ENCODE measurements at regions not wholly inside any gene's neighbourhood (a gene's known extent, or its start where the extent isn't known, plus 50 kb on each side); places are given as distances from the start of the nearest gene placed in this dataset.
"Not testable (repeated sequence)": the region's sequence is repeated elsewhere in the genome, so short reads cannot be mapped to it uniquely, and the experiment has no call there.

GRCh38 chr12:90802727-90803126 lies 152.2 kb downstream of the CCER1 start:
- CTCF ChIA-PET = interaction anchor here (0.7 kb wide), 1 partner anchor 90 kb away, joined by 3 read pairs; no protein-coding TSS in a partner anchor
- H3K27ac ChIP-seq = no peak overlapping the region
- POLR2A ChIA-PET (ENCODE audit: low non-redundant PET) = no interaction called here
- no peak for DNase-seq (ENCODE audit: low spot score)
- TF ChIP-seq, protein P1, sequence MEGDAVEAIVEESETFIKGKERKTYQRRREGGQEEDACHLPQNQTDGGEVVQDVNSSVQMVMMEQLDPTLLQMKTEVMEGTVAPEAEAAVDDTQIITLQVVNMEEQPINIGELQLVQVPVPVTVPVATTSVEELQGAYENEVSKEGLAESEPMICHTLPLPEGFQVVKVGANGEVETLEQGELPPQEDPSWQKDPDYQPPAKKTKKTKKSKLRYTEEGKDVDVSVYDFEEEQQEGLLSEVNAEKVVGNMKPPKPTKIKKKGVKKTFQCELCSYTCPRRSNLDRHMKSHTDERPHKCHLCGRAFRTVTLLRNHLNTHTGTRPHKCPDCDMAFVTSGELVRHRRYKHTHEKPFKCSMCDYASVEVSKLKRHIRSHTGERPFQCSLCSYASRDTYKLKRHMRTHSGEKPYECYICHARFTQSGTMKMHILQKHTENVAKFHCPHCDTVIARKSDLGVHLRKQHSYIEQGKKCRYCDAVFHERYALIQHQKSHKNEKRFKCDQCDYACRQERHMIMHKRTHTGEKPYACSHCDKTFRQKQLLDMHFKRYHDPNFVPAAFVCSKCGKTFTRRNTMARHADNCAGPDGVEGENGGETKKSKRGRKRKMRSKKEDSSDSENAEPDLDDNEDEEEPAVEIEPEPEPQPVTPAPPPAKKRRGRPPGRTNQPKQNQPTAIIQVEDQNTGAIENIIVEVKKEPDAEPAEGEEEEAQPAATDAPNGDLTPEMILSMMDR (conservative IDR thresholded peaks at IDR 0.05; ENCODE audit: low read depth) = no peak

- TF ChIP-seq, protein P1 (conservative IDR thresholded peaks at IDR 0.05; ENCODE audit: low read depth) = no peak
- peak; percentile 20 for DNase-seq (ENCODE audit: low spot score)
- no peak overlapping the region for H3K27ac ChIP-seq
- CTCF ChIA-PET = interaction anchor here (0.6 kb wide), 1 partner anchor 201 kb away, joined by 7 read pairs; no protein-coding TSS in a partner anchor
- POLR2A ChIA-PET (ENCODE audit: low non-redundant PET) = no interaction called here
Measured at GRCh38 chr12:90801776-90802175, 153.2 kb downstream of the CCER1 start.

GRCh38 chr12:90794212-90794611 lies 160.8 kb downstream of the CCER1 start:
- TF ChIP-seq, protein P1 (conservative IDR thresholded peaks at IDR 0.05; ENCODE audit: low read depth) = no peak
- CTCF ChIA-PET = interaction anchor here (0.7 kb wide), 1 partner anchor 452 kb away, joined by 3 read pairs; no protein-coding TSS in a partner anchor
- POLR2A ChIA-PET (ENCODE audit: low non-redundant PET) = no interaction called here
- no peak for DNase-seq (ENCODE audit: low spot score)
- no peak overlapping the region for H3K27ac ChIP-seq

DNA sequence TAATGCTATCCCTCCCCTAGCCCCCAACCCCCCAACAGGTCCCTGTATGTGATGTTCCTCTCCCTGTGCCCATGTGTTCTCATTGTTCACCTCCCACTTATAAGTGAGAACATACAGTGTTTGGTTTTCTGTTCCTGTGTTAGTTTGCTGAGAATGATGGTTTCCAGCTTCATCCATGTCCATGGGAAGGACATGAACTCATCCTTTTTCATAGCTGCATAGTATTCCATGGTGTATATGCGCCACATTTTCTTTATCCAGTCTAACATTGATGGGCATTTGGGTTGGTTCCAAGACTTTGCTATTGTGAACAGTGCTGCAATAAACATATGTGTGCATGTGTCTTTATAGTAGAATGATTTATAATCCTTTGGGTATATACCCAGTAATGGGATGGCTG lies 162.3 kb downstream of the CCER1 start:
- DNase-seq (ENCODE audit: low spot score); POLR2A ChIA-PET (ENCODE audit: low non-redundant PET); CTCF ChIA-PET; H3K27ac ChIP-seq: not testable (repeated sequence)

DNA sequence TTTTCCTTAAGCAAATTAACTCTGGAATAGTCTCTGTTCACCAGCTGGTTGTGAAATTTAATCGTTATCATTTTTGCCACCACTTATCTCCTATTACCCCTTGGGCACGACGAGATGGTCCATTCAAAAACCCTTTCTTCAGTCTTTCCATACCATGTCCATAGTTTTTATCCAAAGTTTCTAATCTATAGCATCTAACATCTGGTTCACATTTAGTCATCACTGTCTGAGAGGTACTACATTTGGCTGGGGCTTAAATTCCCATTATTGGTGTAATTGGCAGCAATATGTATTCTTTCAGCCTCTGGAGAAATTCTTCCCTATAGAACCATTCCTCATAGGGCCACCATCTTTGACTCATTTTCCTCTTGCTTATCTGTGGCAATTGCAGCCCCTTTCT lies 163.5 kb downstream of the CCER1 start:
- ChIA-PET POLR2A (ENCODE audit: low non-redundant PET) (no interaction called here), CTCF (no interaction called here)
- no peak for DNase-seq (ENCODE audit: low spot score)
- no peak overlapping the region for H3K27ac ChIP-seq
- TF ChIP-seq, protein P1 (conservative IDR thresholded peaks at IDR 0.05; ENCODE audit: low read depth) = no peak

DNA sequence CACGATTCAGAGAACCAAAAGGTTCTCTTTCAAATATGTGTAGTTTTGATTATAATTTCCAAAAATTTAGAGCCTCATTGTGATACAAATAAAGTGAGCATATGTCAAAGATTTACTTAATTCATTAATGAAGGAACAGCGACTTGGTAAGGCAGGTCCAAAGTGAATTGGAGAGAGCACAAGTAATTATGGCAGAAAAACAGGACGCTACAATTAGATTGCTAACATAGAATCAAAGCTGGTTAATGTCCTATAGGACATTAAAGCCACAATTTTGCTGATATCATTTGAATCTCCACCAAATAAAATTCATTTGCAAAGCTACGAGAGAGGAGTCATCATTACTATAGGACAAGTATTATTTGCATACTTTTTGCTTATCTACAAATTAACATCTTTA lies 164.2 kb downstream of the CCER1 start:
- ChIA-PET CTCF (no interaction called here), POLR2A (ENCODE audit: low non-redundant PET) (no interaction called here)
- no peak overlapping the region for H3K27ac ChIP-seq
- TF ChIP-seq, protein P1 (conservative IDR thresholded peaks at IDR 0.05; ENCODE audit: low read depth) = no peak
- no peak for DNase-seq (ENCODE audit: low spot score)

GRCh38 chr12:90773491-90773890 lies 181.5 kb downstream of the CCER1 start:
- H3K27ac ChIP-seq = no peak overlapping the region
- CTCF ChIA-PET = no interaction called here
- no peak for DNase-seq (ENCODE audit: low spot score)
- POLR2A ChIA-PET (ENCODE audit: low non-redundant PET) = no interaction called here
- TF ChIP-seq, protein P1 (conservative IDR thresholded peaks at IDR 0.05; ENCODE audit: low read depth) = no peak
